ENCODE measurements at regions not wholly inside any gene's neighbourhood (a gene's known extent, or its start where the extent isn't known, plus 50 kb on each side); places are given as distances from the start of the nearest gene placed in this dataset.
A peak's percentile ranks its signal among the peaks of the same experiment; 100 is the strongest.

DNA sequence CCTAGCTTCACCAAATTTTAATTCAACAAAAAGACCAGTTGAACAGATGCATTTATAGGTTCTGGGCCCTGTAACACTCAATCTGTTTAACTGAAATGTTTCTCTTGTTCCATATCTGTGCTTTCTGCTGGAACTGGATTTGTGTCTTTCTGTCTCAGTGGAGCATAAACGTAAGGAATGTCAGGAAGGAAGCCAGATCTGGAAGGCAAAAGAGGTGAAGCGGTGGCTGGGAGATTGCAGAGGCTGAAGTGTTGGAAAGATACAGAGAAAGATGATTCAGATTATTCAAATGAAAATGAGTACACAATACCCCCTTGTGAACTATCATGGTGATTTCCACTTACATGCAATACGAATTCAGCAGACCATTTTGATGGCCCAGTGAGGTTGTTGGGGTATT lies 406.8 kb downstream of the BRINP1 start:
- H3K36me3 ChIP-seq, result no peaks in the 10 kb centered on the region
- H3K27ac ChIP-seq, result peak overlapping the region; percentile 76
- peak in 1 of 2 experiments; percentile 39 for DNase-seq
- H3K4me3 ChIP-seq, result no peak overlapping the region
- no peaks in the 10 kb centered on the region for H3K27me3 ChIP-seq
- H3K9me3 ChIP-seq (replicated peaks), result peaks cover 6% of the 10 kb centered on the region
- H3K4me1 ChIP-seq, result peaks cover 50% of the 10 kb centered on the region

DNA sequence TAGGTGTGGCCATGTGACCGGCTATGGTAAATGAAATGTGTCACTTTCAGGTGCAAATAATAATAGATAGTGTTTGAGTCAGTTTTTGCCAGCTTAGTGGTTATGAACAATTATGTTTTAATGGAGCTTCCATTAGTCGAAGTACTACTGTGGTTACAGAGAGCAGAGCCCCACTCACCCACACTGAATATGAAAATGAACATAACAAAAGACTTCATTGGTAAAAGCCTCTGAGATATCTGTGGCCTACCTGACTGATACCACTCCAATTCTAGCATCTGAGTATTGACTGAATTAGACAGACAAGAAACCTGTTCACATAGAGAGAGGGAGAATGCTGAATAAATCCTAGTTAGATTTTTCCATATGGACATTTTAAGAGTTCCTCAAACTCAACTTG lies 405.6 kb downstream of the BRINP1 start:
- Histone ChIP-seq H3K4me1 (peaks cover 37% of the 10 kb centered on the region), H3K27ac (no peak overlapping the region), H3K4me3 (no peak overlapping the region), H3K27me3 (no peaks in the 10 kb centered on the region), H3K36me3 (no peaks in the 10 kb centered on the region), H3K9me3 (replicated peaks) (no peaks in the 10 kb centered on the region; the same call in 1 of the 2 replicates)
- DNase-seq, result no peak

DNA sequence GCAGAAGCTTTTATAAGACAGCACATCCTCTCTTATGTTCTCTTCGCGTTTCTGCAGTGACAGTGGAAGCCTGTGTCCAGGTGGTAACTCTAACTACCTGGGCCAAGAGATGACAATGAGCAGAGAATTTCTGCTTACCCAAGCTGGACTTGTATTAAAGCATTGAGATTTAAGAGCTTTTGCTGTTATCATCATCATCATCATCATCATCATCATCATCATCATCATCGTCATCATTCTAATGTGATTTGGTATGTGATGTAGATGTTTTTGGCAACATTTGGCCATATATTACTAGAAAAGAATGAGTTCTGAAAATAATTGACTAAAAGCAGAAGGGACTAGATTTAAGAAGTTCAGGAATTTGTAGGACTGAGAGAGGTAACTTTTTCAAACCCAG lies 401.3 kb downstream of the BRINP1 start:
- Histone ChIP-seq H3K9me3 (replicated peaks) (peaks cover 2% of the 10 kb centered on the region), H3K4me3 (no peak overlapping the region), H3K27me3 (no peaks in the 10 kb centered on the region), H3K27ac (no peak overlapping the region), H3K4me1 (peaks cover under 1% of the 10 kb centered on the region; the same call in 1 of the 2 replicates), H3K36me3 (no peaks in the 10 kb centered on the region)
- no peak for DNase-seq

DNA sequence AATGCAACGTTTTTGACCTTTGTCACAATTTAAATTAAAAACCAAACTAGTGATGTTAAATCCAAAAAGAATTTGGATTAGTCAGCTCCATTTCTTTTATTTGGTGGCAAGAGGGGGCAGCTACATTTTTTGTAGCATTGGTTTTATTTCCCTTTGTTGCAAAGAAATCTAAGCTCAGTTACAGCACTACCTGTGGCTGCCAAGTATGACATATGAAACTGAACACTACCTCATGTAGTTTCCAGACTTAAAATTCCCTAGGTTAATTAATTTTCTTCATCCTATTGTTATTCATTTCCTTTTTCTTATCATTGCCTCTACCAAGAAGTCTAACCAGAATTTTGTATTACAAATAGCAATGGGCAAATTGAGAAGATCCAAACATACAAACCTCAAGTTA lies 393.5 kb downstream of the BRINP1 start:
- no peak overlapping the region for H3K4me3 ChIP-seq
- DNase-seq, result no peak
- H3K4me1 ChIP-seq, result peaks cover 4% of the 10 kb centered on the region; the same call in 1 of the 2 replicates
- peaks cover 2% of the 10 kb centered on the region; the same call in 1 of the 2 replicates for H3K9me3 ChIP-seq (replicated peaks)
- no peaks in the 10 kb centered on the region for H3K36me3 ChIP-seq
- no peak overlapping the region for H3K27ac ChIP-seq
- H3K27me3 ChIP-seq, result no peaks in the 10 kb centered on the region

DNA sequence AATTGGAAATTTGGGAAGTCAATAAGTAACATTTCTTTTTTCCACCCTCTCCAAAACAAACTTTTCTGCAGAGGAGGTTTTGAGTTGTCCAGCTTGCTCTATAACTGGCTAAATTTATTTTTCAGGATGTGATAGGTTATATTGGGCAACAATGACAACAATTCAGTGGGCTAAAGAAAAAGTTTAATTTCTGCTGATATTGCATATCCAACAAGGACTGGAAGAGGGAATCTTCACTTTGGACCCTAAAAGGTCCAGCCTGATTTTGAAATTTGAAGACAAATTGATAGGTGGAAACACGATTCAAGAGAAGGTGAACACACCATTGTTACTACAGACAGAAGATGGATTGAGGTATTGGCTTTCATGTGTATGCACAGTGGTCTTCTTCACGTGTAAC lies 393.1 kb downstream of the BRINP1 start:
- H3K4me3 ChIP-seq, result no peak overlapping the region
- no peaks in the 10 kb centered on the region; the same call in 1 of the 2 replicates for H3K9me3 ChIP-seq (replicated peaks)
- no peak for DNase-seq
- H3K27ac ChIP-seq, result no peak overlapping the region
- peaks cover 4% of the 10 kb centered on the region; the same call in 1 of the 2 replicates for H3K4me1 ChIP-seq
- no peaks in the 10 kb centered on the region for H3K36me3 ChIP-seq
- H3K27me3 ChIP-seq, result no peaks in the 10 kb centered on the region

DNA sequence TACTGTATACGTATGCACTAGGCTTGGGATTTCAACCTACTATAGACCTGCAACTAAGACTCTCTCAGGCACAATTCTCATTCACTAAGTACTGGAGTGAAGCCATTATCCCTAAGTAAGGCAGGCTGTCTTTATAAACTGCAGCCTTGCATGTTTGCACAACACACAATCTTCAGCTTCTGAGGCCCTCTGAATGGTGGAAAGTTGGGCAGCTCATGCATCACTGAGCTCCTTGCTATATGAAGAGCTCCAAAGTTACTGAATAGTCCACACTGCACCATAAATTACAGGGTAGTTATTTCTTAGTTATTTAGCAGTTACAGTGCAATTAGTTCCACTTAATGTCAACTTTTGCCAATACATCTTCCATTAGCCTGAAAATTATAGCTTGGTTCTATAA lies 384.6 kb downstream of the BRINP1 start:
- no peak overlapping the region for H3K4me3 ChIP-seq
- H3K27me3 ChIP-seq, result no peaks in the 10 kb centered on the region
- H3K9me3 ChIP-seq (replicated peaks), result no peaks in the 10 kb centered on the region; the same call in 1 of the 2 replicates
- H3K4me1 ChIP-seq, result peaks cover 33% of the 10 kb centered on the region
- no peaks in the 10 kb centered on the region for H3K36me3 ChIP-seq
- H3K27ac ChIP-seq, result peak overlapping the region; percentile 5; the same call in 1 of the 2 replicates
- no peak for DNase-seq

DNA sequence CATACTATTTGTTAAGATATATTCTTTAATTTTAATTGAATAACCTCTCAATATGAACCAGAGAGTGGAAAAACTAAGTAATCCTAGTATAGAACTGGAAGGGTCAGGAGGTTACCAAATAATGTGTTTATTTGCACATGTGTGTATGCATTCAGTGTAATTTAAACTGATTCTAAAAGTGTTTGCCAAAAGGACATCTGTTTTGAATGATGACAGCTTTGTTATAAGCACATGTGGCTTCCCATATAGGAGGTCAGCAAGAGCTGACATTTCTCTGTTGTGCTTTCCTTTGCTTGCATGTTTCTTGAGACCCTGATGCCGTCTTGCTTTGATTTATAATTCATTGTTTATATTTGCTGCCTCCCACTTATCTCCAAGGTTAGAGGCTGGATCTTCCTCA lies 383.4 kb downstream of the BRINP1 start:
- DNase-seq, result no peak
- H3K9me3 ChIP-seq (replicated peaks), result no peaks in the 10 kb centered on the region; the same call in 1 of the 2 replicates
- H3K36me3 ChIP-seq, result no peaks in the 10 kb centered on the region

DNA sequence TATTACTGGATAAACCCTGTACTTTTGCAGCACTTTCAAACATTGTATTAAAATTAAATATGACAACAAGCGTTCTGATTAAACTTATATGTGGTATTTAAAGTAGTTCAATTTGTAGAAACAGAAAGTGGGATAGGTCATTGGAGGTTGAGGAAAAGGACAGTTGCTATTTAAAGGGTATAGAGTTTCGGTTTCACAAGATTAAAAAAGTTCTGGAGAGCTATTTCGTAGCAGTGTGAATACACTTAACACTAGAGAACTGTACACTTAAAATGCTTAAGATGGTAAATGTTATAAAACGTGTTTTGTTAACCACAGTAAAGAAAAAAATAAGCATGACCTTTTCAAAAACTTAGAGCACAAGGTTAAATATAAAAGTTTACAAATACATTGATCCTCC lies 382.1 kb downstream of the BRINP1 start:
- no peak overlapping the region for H3K4me3 ChIP-seq
- H3K27me3 ChIP-seq, result no peaks in the 10 kb centered on the region
- no peak for DNase-seq
- H3K27ac ChIP-seq, result no peak overlapping the region
- H3K4me1 ChIP-seq, result peaks cover 33% of the 10 kb centered on the region
- H3K9me3 ChIP-seq (replicated peaks), result no peaks in the 10 kb centered on the region; the same call in 1 of the 2 replicates
- no peaks in the 10 kb centered on the region for H3K36me3 ChIP-seq

More for the DNA sequence above, 383.4 kb downstream of the BRINP1 start:
- Histone ChIP-seq H3K27me3 (no peaks in the 10 kb centered on the region), H3K27ac (peak overlapping the region; percentile 5; the same call in 1 of the 2 replicates), H3K4me3 (no peak overlapping the region), H3K4me1 (peaks cover 33% of the 10 kb centered on the region)

DNA sequence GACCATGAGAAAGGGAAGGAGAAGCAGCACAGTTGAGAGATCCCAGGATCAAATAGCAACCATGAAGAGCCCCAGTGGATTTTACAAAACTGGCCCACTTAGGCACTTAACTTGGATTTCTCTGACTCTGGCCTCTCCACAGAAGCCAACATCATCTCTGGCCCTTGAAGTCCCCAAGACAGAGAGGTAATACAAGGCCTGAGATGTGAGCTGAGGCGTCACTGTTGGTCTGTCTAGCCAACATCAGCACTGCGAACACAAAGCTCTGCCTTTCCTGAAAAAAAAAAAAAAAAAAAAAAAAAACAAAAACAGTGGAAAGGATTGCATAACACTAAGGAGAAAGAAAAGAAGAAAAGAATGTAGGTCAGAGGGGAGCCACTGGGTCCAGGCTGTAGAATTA lies 378.3 kb downstream of the BRINP1 start:
- H3K4me1 ChIP-seq, result peaks cover 24% of the 10 kb centered on the region
- no peaks in the 10 kb centered on the region for H3K27me3 ChIP-seq
- no peak overlapping the region for H3K4me3 ChIP-seq
- no peaks in the 10 kb centered on the region for H3K36me3 ChIP-seq
- no peaks in the 10 kb centered on the region; the same call in 1 of the 2 replicates for H3K9me3 ChIP-seq (replicated peaks)
- no peak overlapping the region for H3K27ac ChIP-seq
- no peak for DNase-seq

DNA sequence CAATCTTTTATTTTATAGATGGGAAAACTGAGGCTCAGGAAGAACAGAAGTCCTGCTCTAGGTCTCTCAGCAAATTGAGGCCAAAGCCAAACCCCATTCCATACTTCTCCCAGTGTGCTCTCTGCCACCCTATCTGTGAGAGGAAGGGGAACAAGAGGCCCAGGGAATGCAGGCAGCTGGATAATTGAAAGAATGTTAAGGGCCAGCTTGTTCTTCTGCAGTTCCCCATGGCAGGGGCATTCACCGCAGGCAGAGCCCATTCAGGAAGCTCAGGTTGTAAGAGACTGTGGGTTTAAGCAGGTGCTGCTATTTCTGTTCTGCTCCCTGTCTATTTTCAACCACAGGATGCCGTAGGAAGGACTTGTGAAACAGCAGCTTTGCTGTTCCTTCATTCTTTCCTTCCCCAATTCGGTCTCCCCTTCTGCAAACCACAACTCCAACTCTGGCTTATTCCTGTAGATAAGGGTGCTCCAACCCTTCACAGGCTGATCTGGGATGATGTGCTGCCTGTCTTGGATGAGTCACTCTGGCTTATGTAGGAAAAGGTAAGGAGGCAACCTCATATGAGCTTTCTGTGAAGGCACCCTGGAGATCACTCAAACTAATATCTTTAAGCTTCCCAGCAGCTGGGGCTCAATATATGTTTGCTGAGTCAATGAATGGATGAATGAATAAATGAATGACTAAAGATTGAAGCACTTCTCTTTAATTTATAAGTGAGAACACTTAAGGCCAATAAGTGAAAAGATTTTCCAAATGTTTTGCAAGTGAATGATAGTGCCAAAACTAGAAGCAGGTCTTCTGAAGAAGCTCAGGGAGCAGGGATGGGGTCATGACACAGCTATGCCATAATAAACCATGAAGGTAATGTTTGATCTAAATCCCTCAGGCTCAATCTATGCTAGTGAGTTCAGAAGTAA lies 377.6 kb downstream of the BRINP1 start:
- no peaks in the 10 kb centered on the region for H3K27me3 ChIP-seq
- peaks cover 21% of the 10 kb centered on the region for H3K4me1 ChIP-seq
- no peak for DNase-seq
- H3K9me3 ChIP-seq (replicated peaks), result no peaks in the 10 kb centered on the region
- no peak overlapping the region for H3K4me3 ChIP-seq
- no peak overlapping the region for H3K27ac ChIP-seq
- no peaks in the 10 kb centered on the region for H3K36me3 ChIP-seq

DNA sequence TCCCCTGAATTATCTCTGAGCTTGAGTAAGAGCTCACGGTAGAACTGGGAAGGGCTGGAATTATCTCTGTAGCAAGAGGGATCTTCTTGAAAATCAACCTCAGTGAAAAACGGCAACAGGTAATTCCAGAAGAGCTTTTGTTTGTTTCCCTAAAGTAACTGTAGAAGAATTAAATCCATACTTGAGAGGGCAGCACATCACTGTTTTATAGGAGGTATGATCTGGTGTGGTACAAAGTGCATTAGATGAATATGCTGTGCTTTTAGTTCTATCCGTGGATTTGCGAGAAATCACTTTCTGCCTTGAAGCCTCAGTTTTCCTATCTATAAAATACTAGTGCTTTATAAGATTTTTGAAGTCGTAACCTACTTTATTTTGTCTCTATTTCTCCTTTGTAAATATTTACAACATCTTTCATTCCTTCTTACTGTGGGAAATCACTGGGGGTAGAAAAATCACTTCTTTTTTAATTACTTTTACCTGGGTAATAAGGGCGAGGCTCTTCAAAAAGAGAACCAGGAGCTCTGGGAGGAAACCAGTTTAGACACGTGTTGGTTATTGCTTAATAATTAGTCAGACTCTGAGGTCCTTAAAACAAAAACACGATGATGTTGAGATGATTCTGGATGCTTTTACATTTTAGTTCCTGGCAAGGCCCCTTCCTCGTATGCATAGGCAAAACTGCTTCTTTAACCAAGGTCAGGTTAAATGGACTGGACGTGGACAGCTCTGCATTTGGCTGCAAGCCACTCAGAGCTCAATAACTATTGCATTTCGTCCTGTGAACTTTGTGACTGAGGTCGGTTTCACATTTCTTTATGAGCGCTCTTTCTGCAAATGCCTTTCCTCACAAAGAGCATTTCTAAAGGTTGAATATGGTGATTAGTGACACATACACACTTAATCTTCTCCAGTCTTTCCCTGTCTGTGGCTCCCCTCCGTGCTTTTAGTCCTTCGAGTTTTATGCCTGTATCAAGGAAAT lies 376.1 kb downstream of the BRINP1 start:
- Histone ChIP-seq H3K4me3 (peak overlapping the region; percentile 15; the same call in 1 of the 2 replicates), H3K9me3 (replicated peaks) (no peaks in the 10 kb centered on the region; the same call in 1 of the 2 replicates), H3K27ac (peak overlapping the region; percentile 2; the same call in 1 of the 2 replicates), H3K27me3 (no peaks in the 10 kb centered on the region), H3K4me1 (peaks cover 11% of the 10 kb centered on the region), H3K36me3 (no peaks in the 10 kb centered on the region)
- peak; percentile 25 to 65 for DNase-seq

DNA sequence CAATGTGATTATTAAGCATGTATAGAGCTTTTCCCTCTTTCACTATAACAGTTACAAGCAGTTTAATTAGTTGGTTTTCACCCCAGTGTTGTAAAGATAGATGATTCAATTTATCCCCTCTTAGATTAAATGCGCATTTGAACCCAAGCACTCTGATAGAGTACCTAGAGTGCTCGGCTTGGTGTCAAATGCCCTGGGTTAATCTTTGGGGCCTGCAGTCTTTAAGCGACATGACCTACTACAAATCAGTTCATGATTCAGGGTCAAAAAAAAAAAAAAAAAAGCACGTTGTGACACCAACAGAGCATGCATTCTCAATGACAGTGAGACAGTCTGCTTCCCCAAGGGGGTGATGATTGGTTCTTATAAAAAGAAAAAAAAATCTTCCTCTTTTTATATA lies 375.3 kb downstream of the BRINP1 start:
- Histone ChIP-seq H3K36me3 (no peaks in the 10 kb centered on the region), H3K9me3 (replicated peaks) (no peaks in the 10 kb centered on the region; the same call in 1 of the 2 replicates), H3K4me3 (no peak overlapping the region), H3K4me1 (peaks cover 11% of the 10 kb centered on the region), H3K27me3 (no peaks in the 10 kb centered on the region), H3K27ac (peak overlapping the region; percentile 2; the same call in 1 of the 2 replicates)
- no peak for DNase-seq

DNA sequence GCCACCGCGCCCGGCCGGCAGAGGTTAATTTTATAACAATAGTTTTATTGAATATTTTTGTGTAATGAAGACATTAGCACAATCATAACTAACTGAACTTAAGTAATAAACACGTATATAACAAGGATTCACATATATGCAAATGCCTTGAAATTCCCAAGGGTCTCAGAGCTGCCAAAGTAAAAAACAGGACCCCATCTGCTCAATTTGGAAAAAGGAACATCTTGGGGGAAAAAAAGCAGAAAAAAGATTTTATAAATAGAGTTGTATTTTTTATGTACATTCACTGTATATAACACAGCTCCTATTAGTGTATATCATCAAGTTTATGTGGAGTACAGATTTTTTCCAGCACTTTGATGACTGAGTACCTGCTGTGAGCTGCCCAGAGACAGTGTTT lies 366.7 kb downstream of the BRINP1 start:
- H3K27ac ChIP-seq, result peak overlapping the region; percentile 51
- no peaks in the 10 kb centered on the region; the same call in 1 of the 2 replicates for H3K9me3 ChIP-seq (replicated peaks)
- H3K4me1 ChIP-seq, result peaks cover 33% of the 10 kb centered on the region
- H3K27me3 ChIP-seq, result no peaks in the 10 kb centered on the region
- DNase-seq, result no peak
- no peak overlapping the region for H3K4me3 ChIP-seq
- no peaks in the 10 kb centered on the region for H3K36me3 ChIP-seq

DNA sequence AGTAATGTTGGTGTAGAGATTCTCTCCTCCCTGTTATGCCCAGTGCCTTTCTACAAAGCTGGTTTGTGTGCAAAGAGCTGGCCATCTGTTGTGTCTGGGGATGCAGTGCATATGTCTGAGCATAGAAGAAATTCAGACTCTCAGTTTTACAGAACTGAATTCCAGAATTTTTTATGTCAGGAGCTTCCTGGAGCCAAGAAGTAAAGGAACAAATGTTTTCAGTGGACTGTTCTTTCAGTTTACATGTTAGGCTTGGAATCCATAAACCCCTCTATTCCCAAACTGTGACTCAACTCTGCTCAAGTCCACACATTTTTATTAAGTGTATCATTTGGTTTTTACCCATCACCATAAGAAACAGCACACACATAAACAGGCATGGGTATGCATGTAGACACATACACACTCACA lies 366.0 kb downstream of the BRINP1 start:
- H3K9me3 ChIP-seq (replicated peaks), result no peaks in the 10 kb centered on the region; the same call in 1 of the 2 replicates
- H3K27ac ChIP-seq, result peak overlapping the region; percentile 51
- H3K4me3 ChIP-seq, result no peak overlapping the region
- no peaks in the 10 kb centered on the region for H3K36me3 ChIP-seq
- peak in 1 of 2 experiments; percentile 46 for DNase-seq
- H3K27me3 ChIP-seq, result no peaks in the 10 kb centered on the region
- peaks cover 33% of the 10 kb centered on the region for H3K4me1 ChIP-seq
